Lower lobe of right lung (tissue), 2 donors: ENCODE measurements at regions not wholly inside any gene's neighbourhood (a gene's known extent, or its start where the extent isn't known, plus 50 kb on each side); places are given as distances from the start of the nearest gene placed in this dataset.

Source experiments
- ATAC-seq, 2 donors: fragments of 200-7000 bp; cut with Tn5 transposase; one replicate each; pipeline ENCODE4 v1.9.1; 2020 to 2022; ENCODE audit warnings: mild to moderate bottlenecking in 2 of 2, moderate library complexity in 2 of 2
- DNase-seq: peaks from one replicate; pipeline ENCODE4 v3.0.0-alpha.2; 2020
- H3K27ac ChIP-seq: fragments of 200-600 bp; one replicate; pipeline ENCODE4 v1.8.0; 2022
- H3K27me3 ChIP-seq: fragments of 200-600 bp; one replicate; pipeline ENCODE4 v1.8.0; 2022; ENCODE audit warnings: low read depth
- H3K36me3 ChIP-seq: fragments of 200-600 bp; one replicate; pipeline ENCODE4 v1.8.0; 2022; ENCODE audit warnings: mild to moderate bottlenecking
- H3K4me1 ChIP-seq: fragments of 200-600 bp; one replicate; pipeline ENCODE4 v1.8.0; 2022
- H3K4me3 ChIP-seq: fragments of 200-600 bp; one replicate; pipeline ENCODE4 v1.8.0; 2022; ENCODE audit warnings: mild to moderate bottlenecking
- H3K9me3 ChIP-seq: fragments of 200-600 bp; one replicate; pipeline ENCODE4 v1.8.0; 2022
- CTCF ChIP-seq: fragments of 200-600 bp; IDR thresholded peaks from one replicate; pipeline ENCODE4 v1.8.0; 2022; ENCODE audit warnings: antibody characterized with exemption, mild to moderate bottlenecking
- intact Hi-C: fragments of 100-400 bp; cut with DNase I; formaldehyde crosslinking; loops from one replicate; pipeline ENCODE4 v1.11.0; 2022
- donor health status: DM: no; HTN: yes; CAD: no; lungs with severe emphysema.

- Histone ChIP-seq H3K27ac (no peak overlapping the region), H3K36me3 (no peaks in the 10 kb centered on the region), H3K27me3 (no peaks in the 10 kb centered on the region), H3K4me3 (no peak overlapping the region), H3K9me3 (no peaks in the 10 kb centered on the region), H3K4me1 (no peaks in the 10 kb centered on the region)
- intact Hi-C loops, result no loop called here
- ATAC-seq (no peak), DNase-seq (no peak)
- TF ChIP-seq CTCF, result no peak
These were observed 629.2 kb upstream of the AGTR1 start for GRCh38 chr3:148068466-148068865.

GRCh38 chr3:148070041-148070440, 627.7 kb upstream of the AGTR1 start:
- Histone ChIP-seq H3K27ac (no peak overlapping the region), H3K36me3 (no peaks in the 10 kb centered on the region), H3K9me3 (no peaks in the 10 kb centered on the region), H3K27me3 (no peaks in the 10 kb centered on the region), H3K4me1 (no peaks in the 10 kb centered on the region), H3K4me3 (no peak overlapping the region)
- no peak for ATAC-seq
- TF ChIP-seq CTCF, result no peak
- DNase-seq, result no peak
- intact Hi-C loops, result no loop called here

GRCh38 chr3:148073721-148074456, 623.8 kb upstream of the AGTR1 start:
- no peak overlapping the region for H3K27ac ChIP-seq
- no peak for ATAC-seq
- DNase-seq, result no peak
- H3K9me3 ChIP-seq, result no peaks in the 10 kb centered on the region
- intact Hi-C loops, result no loop called here
- no peaks in the 10 kb centered on the region for H3K36me3 ChIP-seq
- no peaks in the 10 kb centered on the region for H3K27me3 ChIP-seq
- H3K4me1 ChIP-seq, result no peaks in the 10 kb centered on the region
- no peak for TF ChIP-seq CTCF
- H3K4me3 ChIP-seq, result no peak overlapping the region

GRCh38 chr3:148074946-148075345, 622.8 kb upstream of the AGTR1 start:
- no peak for ATAC-seq

GRCh38 chr3:148075771-148076716, 621.7 kb upstream of the AGTR1 start:
- ATAC-seq (peak in 1 of 2 donors; percentile 68), DNase-seq (no peak)
- peak; percentile 53 for TF ChIP-seq CTCF
- H3K27me3 ChIP-seq, result no peaks in the 10 kb centered on the region
- H3K9me3 ChIP-seq, result no peaks in the 10 kb centered on the region
- H3K36me3 ChIP-seq, result no peaks in the 10 kb centered on the region
- no peak overlapping the region for H3K4me3 ChIP-seq
- H3K4me1 ChIP-seq, result no peaks in the 10 kb centered on the region
- intact Hi-C loops, result no loop called here
- no peak overlapping the region for H3K27ac ChIP-seq

More at GRCh38 chr3:148074946-148075345, 622.8 kb upstream of the AGTR1 start:
- DNase-seq, result no peak
- no peak for TF ChIP-seq CTCF
- Histone ChIP-seq H3K9me3 (no peaks in the 10 kb centered on the region), H3K4me3 (no peak overlapping the region), H3K27me3 (no peaks in the 10 kb centered on the region), H3K36me3 (no peaks in the 10 kb centered on the region), H3K27ac (no peak overlapping the region), H3K4me1 (no peaks in the 10 kb centered on the region)
- intact Hi-C loops, result no loop called here
